Naive B cell (primary cell): ENCODE measurements at regions not wholly inside any gene's neighbourhood (a gene's known extent, or its start where the extent isn't known, plus 50 kb on each side); places are given as distances from the start of the nearest gene placed in this dataset.
A peak's percentile ranks its signal among the peaks of the same experiment; 100 is the strongest.
"Not testable (repeated sequence)": the region's sequence is repeated elsewhere in the genome, so short reads cannot be mapped to it uniquely, and the experiment has no call there.

ENCODE experiments used
- ATAC-seq, 2 donors: fragments of 150-1000 bp; cut with Tn5 transposase; 2 replicates each; pipeline ENCODE4 v1.10.0; 2021; ENCODE audit warnings: low read depth in 2 of 2, mild to moderate bottlenecking in 2 of 2, moderate library complexity in 2 of 2
- DNase-seq: peaks from one replicate; pipeline ENCODE4 v3.0.0; 2022
- H3K27ac Mint-ChIP-seq, 6 donors: one replicate each; pipeline ENCODE4 v1.8.0; 2020 to 2022; ENCODE audit warnings: mild to moderate bottlenecking in 6 of 6, mixed read lengths in 6 of 6, moderate library complexity in 5 of 6, inconsistent platforms in 2 of 6
- H3K27me3 Mint-ChIP-seq, 3 donors: one replicate each; pipeline ENCODE4 v1.8.0; 2021 to 2022; ENCODE audit warnings: mixed read lengths in 3 of 3, mild to moderate bottlenecking in 1 of 3
- H3K36me3 Mint-ChIP-seq, 2 donors: one replicate each; pipeline ENCODE4 v1.8.0; 2020 to 2022; ENCODE audit warnings: mixed read lengths in 2 of 2, inconsistent platforms in 1 of 2, mild to moderate bottlenecking in 1 of 2
- H3K4me1 Mint-ChIP-seq, 3 donors: one replicate each; pipeline ENCODE4 v1.8.0; 2020 to 2022; ENCODE audit warnings: mixed read lengths in 3 of 3, inconsistent platforms in 1 of 3, mild to moderate bottlenecking in 1 of 3, moderate library complexity in 1 of 3
- H3K4me3 Mint-ChIP-seq, 8 donors: one replicate each; pipeline ENCODE4 v1.8.0; 2020 to 2022; ENCODE audit warnings: mild to moderate bottlenecking in 8 of 8, mixed read lengths in 8 of 8, moderate library complexity in 8 of 8, inconsistent platforms in 2 of 8
- H3K9me3 Mint-ChIP-seq, 7 donors: one replicate each; pipeline ENCODE4 v1.8.0; 2020 to 2022; ENCODE audit warnings: mixed read lengths in 7 of 7, mild to moderate bottlenecking in 5 of 7, inconsistent platforms in 2 of 7, moderate library complexity in 1 of 7

DNA sequence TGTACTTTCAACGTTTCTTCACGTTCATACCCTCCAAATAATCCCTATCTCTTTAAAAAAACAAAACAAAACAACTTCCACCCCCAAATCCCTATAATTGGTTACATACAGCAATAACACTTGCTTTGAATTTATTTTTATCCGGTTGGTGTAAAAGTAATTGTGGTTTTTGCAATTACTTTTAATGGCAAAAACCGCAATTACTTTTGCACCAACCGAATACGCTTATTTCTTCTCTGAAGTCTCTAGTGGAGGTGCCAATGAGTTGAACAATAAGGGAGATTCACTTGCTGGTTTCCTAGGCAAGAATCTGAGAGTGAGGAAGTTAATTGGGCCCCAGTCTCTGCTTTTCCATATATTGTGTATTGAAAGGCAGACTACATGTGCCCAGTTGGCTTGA, 133.3 kb downstream of the DACT1 start:
- no peak overlapping the region for H3K27ac Mint-ChIP-seq
- no peak for DNase-seq
- H3K4me1 Mint-ChIP-seq, result no peaks in the 10 kb centered on the region
- no peaks in the 10 kb centered on the region for H3K36me3 Mint-ChIP-seq
- H3K27me3 Mint-ChIP-seq, result peaks cover under 1 to 5% (median 3%) of the 10 kb centered on the region in 3 donors
- H3K9me3 Mint-ChIP-seq, result no peaks in the 10 kb centered on the region
- no peak for ATAC-seq
- no peak overlapping the region for H3K4me3 Mint-ChIP-seq

DNA sequence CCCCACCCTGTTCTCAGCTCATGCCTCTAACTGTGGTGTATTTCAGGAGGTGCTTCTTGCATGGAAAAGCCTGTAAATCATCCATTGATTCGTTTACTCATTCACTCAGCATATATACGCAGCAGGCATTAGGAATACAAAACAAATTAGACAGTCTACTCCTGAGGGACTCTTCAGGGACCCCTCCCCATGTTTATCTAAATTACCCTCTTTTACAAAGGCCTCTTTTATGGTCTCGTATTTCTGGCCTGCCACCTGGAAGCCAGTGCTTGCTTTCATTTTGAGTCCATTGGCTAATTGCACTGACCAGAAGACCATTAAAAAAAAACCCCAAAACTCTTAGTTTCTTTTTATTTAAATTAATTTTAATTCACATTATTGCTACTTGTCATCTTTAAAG, 134.4 kb downstream of the DACT1 start:
- no peak for DNase-seq
- no peak overlapping the region for H3K4me3 Mint-ChIP-seq
- H3K27me3 Mint-ChIP-seq, result peaks cover 3 to 6% (median 5%) of the 10 kb centered on the region in 3 donors
- no peaks in the 10 kb centered on the region for H3K9me3 Mint-ChIP-seq
- no peak overlapping the region for H3K27ac Mint-ChIP-seq
- no peak for ATAC-seq
- no peaks in the 10 kb centered on the region for H3K4me1 Mint-ChIP-seq
- H3K36me3 Mint-ChIP-seq, result no peaks in the 10 kb centered on the region

DNA sequence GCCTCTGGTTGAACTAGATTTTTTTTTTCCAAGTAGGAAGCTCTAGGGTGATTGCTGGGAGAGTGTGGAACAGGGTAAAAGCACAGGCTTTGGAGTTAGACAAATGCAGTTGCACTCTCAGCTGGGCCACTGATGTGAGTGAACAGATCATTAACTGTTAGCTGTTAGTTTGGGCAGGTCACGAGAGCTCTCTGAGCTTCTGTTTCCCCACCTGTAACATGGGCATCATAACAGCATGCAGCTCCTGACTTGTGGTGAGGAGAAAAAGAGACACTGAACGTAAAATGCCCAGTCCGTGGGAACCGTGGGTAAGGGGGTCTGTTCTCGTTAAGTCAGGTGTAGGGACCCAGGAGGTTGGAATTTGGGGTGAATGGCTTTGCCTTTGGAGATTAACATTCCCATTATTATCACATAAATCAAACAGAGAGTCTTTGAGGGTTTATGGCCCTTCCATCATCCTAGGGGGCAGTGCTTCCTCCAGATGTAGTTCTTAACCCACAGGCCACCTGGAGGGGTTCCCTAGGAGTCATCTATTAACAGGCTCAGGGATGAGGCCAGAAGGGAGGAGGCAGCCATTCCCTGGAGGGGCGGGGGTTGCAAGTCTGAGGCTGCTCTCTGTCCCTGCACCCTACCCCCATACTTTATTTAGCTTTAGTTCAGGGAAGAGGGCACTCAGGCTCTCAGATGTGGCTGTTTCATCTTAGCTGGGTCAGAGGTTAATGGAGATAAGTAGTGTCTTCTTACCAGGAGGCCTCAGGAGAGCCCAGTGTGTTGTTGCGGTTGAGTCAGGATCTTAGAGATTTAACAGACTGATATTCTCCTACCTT, 135.2 kb downstream of the DACT1 start:
- no peaks in the 10 kb centered on the region for H3K4me1 Mint-ChIP-seq
- H3K27ac Mint-ChIP-seq, result no peak overlapping the region
- peaks cover 3 to 6% (median 5%) of the 10 kb centered on the region in 3 donors for H3K27me3 Mint-ChIP-seq
- DNase-seq, result no peak
- no peaks in the 10 kb centered on the region for H3K36me3 Mint-ChIP-seq
- ATAC-seq, result no peak
- H3K9me3 Mint-ChIP-seq, result no peaks in the 10 kb centered on the region
- H3K4me3 Mint-ChIP-seq, result no peak overlapping the region

DNA sequence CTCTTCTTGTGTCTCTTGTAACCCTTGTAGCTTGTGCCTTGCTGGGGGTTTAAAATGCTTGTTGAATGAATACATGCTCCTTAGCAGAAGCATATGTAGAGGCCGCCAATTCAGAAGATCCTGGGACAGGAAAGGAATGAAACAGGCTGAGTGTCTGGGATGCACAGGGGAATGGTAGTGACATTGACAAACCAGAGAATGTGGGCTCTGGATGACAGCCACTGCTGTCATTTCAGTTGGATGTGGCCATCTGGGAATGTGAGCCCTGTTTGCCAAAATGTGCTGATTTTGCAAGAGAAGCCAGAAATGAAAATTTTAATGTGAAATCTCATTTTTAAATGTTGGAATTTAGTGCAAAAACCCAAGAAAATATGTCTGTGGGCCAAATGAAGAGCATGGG, 136.8 kb downstream of the DACT1 start:
- ATAC-seq, result no peak
- no peak overlapping the region for H3K4me3 Mint-ChIP-seq
- no peaks in the 10 kb centered on the region for H3K4me1 Mint-ChIP-seq
- no peaks in the 10 kb centered on the region for H3K9me3 Mint-ChIP-seq
- H3K27ac Mint-ChIP-seq, result no peak overlapping the region
- no peak for DNase-seq
- no peaks in the 10 kb centered on the region for H3K36me3 Mint-ChIP-seq
- H3K27me3 Mint-ChIP-seq, result peaks cover 3 to 6% (median 5%) of the 10 kb centered on the region in 3 donors

DNA sequence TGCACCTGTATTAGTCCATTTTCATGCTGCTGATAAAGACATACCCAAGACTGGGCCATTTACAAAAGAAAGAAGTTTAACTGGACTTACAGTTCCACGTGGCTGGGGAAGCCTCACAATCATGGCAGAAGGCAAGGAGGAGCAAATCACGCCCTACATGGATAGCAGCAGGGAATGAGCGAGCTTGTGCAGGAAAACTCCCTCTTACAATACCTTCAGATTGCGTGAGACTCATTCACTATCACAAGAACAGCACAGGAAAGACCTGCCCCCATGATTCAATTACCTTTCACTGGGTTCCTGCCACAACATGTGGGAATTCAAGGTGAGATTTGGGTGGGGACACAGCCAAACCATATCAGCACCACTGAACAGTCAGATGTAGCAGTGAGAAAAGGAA, 137.4 kb downstream of the DACT1 start:
- not testable (repeated sequence) for H3K27me3 Mint-ChIP-seq, H3K4me3 Mint-ChIP-seq, H3K9me3 Mint-ChIP-seq, DNase-seq, H3K27ac Mint-ChIP-seq, H3K4me1 Mint-ChIP-seq, ATAC-seq, H3K36me3 Mint-ChIP-seq

DNA sequence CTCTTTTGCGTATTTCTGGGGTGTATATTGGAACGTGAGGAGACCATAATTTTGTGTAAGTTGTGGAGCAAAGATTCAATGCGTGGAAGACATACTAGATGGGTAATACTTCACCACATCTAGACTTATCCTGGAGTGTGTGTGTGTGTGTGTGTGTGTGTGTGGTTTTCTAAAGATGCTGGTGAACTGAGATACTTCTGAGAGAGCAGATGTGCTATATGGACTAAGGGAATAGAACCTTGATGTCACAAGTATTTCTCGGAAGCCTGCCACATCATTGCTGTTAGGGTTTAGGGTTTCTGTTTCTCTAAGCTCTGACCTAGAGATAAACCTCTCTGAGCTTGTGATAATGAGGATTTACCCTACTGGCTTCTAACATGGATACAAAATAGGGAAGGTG, 138.8 kb downstream of the DACT1 start:
- no peak for DNase-seq
- no peaks in the 10 kb centered on the region for H3K36me3 Mint-ChIP-seq
- no peak for ATAC-seq
- H3K27me3 Mint-ChIP-seq, result peaks cover 3 to 6% (median 5%) of the 10 kb centered on the region in 3 donors
- no peaks in the 10 kb centered on the region for H3K4me1 Mint-ChIP-seq
- no peak overlapping the region for H3K27ac Mint-ChIP-seq
- H3K4me3 Mint-ChIP-seq, result no peak overlapping the region
- no peaks in the 10 kb centered on the region for H3K9me3 Mint-ChIP-seq

DNA sequence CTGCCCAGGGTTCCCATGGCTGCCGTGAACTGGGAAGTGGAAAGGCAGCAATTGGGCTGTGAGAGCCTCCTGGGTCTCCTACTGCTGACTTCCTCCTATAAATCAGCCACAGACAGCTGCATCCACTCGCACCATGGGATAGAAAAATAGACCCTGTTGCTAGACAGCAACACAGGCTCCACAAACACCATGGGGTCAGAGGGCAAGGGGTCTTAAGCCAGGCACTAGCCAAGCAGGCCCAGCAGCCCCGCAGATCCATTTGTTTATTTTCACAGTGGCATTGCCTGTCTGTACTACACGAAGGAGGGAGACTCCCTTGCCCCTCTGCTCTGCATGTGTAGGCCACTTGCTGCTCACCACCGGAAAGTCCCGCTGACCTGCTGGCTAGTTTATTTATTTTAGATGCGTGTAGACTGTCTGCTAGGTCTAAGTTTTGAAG, 139.8 kb downstream of the DACT1 start:
- no peak overlapping the region for H3K4me3 Mint-ChIP-seq
- no peaks in the 10 kb centered on the region for H3K36me3 Mint-ChIP-seq

DNA sequence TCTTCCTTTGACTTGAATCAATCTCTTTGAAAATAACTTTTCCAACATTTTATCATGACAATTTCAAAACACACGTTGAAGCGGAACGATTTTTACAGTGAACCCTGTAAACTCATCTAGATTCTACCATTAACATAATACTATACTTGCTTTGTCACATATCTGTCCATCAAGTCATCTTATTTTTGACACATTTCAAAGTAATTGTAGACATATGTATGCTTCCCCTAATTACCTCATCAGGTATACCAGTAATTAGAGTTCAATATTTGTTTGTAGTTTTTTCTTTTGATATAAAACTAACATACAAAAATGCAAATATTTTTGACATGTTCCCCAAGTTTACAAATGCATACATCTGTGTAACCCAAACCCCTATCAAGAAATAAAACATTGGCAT, 140.4 kb downstream of the DACT1 start:
- Mint-ChIP-seq H3K27ac (peak overlapping the region in 1 of 6 donors; percentile 39), H3K27me3 (peaks cover 3 to 6% (median 5%) of the 10 kb centered on the region in 3 donors), H3K4me1 (no peaks in the 10 kb centered on the region), H3K4me3 (no peak overlapping the region), H3K9me3 (no peaks in the 10 kb centered on the region), H3K36me3 (no peaks in the 10 kb centered on the region)
- no peak for ATAC-seq
- DNase-seq, result no peak

More for the DNA sequence above, 139.8 kb downstream of the DACT1 start:
- Mint-ChIP-seq H3K4me1 (no peaks in the 10 kb centered on the region), H3K9me3 (no peaks in the 10 kb centered on the region), H3K27me3 (peaks cover 3 to 6% (median 5%) of the 10 kb centered on the region in 3 donors), H3K27ac (no peak overlapping the region)
- DNase-seq, result no peak
- ATAC-seq, result no peak

DNA sequence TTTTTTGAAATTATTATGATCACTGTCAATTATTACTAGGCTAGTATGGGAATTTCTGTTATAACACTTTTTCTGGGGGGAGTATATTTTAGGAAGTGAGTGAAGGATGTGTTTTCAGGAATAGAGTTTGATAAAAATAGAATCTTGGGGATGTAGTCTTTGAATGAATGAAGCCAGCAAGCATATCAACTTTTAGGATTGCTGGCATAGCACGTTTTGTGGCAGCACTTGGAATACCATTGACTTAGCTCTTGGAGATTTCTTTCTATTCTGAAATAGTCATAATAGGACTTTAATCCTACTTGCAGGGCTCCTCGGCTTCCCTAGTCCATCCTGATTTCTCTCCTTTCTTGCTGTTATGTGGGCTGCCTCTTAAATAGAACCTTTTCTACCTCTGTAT, 141.6 kb downstream of the DACT1 start:
- ATAC-seq (no peak), DNase-seq (no peak)
- peak overlapping the region in 2 of 6 donors; percentile 0 to 49 for H3K27ac Mint-ChIP-seq
- no peaks in the 10 kb centered on the region for H3K36me3 Mint-ChIP-seq
- H3K4me1 Mint-ChIP-seq, result no peaks in the 10 kb centered on the region
- H3K4me3 Mint-ChIP-seq, result no peak overlapping the region
- no peaks in the 10 kb centered on the region for H3K9me3 Mint-ChIP-seq
- peaks cover 2 to 6% (median 3%) of the 10 kb centered on the region in 3 donors for H3K27me3 Mint-ChIP-seq

DNA sequence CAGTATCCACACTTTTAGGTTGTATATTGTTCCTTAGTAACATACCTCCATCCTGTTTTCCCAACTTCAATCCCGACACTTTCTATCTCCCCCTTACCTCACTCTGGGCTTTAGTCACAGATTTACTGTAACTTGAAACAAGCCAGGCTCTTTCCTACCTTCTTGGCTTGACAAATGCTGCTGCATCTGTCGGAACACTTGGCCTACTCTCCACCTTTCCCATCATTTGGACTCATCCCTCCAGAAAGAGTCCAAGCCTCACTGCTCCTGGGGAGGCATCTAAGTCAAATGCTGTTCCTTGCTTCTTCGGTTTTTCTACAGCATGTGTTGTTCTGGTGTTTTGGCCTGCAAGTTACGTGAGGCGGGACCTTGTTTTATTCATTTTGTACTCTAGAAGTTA, 142.4 kb downstream of the DACT1 start:
- Mint-ChIP-seq H3K36me3 (no peaks in the 10 kb centered on the region), H3K9me3 (no peaks in the 10 kb centered on the region), H3K27ac (no peak overlapping the region), H3K4me1 (no peaks in the 10 kb centered on the region), H3K27me3 (peaks cover 0 to 6% (median 0%) of the 10 kb centered on the region in 3 donors), H3K4me3 (no peak overlapping the region)
- ATAC-seq (no peak), DNase-seq (no peak)

DNA sequence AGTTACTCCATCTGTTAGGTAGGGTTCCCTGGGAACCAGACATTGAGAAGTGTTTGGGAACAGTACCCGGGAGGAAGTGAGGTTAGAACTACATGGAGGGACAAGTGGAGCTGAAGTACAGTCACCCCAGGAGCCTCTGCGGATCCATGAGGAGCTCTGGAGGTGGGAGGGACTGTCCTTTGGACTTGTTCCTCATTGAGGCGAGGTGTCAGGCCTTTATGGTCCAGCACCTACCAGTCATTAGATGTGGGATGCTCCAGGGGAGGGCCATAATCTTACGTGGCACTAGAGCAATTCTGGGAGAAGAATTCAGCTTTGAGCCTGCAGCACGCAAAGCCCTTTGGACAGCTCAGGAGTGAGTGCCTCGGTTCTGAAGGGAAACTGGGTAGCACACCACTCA, 142.8 kb downstream of the DACT1 start:
- no peak overlapping the region for H3K4me3 Mint-ChIP-seq
- H3K27me3 Mint-ChIP-seq, result peaks cover 0 to 6% (median 0%) of the 10 kb centered on the region in 3 donors
- ATAC-seq, result no peak
- no peaks in the 10 kb centered on the region for H3K9me3 Mint-ChIP-seq
- DNase-seq, result no peak
- H3K27ac Mint-ChIP-seq, result no peak overlapping the region
- H3K36me3 Mint-ChIP-seq, result no peaks in the 10 kb centered on the region
- no peaks in the 10 kb centered on the region for H3K4me1 Mint-ChIP-seq

DNA sequence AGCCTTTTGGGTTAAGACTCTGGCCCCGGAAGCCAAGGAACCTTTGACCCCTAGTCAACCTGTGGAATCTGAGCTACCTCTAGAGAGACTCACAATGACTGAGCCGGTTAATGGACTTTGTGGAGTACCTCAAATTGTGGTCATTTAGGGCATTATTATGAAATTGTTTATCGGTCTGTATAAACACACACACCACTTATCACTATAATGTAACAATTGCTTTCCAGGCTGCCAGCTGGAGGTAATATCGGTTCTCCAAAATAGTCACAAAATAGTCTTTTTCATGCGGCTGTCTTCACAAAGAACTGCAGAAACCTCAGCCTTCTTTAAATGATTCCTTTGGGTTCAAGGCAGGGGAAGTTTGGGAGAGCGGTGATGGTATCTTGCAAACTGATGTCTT, 144.2 kb downstream of the DACT1 start:
- ATAC-seq (no peak), DNase-seq (no peak)
- Mint-ChIP-seq H3K27me3 (peaks cover 0 to 4% (median 0%) of the 10 kb centered on the region in 3 donors), H3K27ac (no peak overlapping the region), H3K9me3 (no peaks in the 10 kb centered on the region), H3K4me3 (no peak overlapping the region), H3K36me3 (no peaks in the 10 kb centered on the region), H3K4me1 (no peaks in the 10 kb centered on the region)

DNA sequence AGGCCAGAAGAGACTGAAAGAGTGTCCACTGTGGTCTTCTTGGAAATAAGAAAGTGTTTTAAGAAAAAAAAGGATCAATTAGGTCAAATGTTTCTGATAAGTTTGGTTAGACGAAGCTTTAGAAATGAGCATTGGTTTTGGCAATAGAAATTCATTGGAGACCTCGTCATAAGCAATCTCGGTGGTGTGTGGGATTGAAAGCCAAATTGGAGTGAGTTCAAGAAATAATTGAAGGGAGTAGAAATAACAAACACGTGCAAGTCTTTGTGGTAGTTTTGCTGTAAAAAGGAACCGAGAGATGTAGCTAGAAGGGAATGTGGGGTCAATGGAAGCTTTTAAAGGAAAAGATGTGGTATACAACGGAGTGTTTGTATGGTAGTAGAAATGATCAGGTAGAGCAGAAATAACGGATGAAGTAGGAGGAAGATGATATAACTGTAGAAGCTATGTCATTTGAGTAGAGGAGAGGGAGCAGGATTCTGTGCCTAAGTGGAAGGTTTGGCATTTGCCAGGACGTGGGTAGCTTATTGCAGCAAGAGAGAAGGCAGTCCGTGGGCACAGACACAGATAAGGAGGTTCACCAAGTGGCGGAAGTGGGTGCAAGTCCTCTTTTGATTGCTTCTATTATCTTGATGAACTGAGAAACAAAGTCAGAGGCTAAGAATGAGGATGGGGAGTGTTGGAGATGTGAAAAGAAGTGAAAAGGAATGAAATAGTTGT, 146.2 kb downstream of the DACT1 start:
- no peak for ATAC-seq
- Mint-ChIP-seq H3K9me3 (no peaks in the 10 kb centered on the region), H3K27me3 (peaks cover 0 to 12% (median 0%) of the 10 kb centered on the region in 3 donors), H3K4me3 (no peak overlapping the region), H3K4me1 (no peaks in the 10 kb centered on the region), H3K27ac (no peak overlapping the region), H3K36me3 (no peaks in the 10 kb centered on the region)
- DNase-seq, result no peak

DNA sequence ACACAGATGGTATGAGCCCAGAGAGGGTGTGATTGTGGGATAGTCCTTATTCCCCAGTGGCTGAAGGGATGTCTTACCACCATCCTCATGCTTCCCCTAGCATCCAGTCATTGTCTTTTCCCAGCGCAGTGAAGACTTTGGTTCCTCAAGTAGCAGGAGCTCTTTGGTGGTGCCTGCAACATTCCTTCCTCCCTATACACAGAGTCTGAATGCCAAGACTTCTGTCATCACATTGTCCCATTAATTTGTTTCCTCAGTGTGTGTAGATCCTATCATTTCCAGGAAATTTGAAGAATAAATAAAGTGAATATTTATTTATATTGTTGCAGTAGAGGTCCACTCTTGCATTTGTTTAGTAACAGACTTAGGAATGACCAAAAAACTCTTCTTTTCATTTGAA, 147.2 kb downstream of the DACT1 start:
- Mint-ChIP-seq H3K27me3 (peaks cover 0 to 12% (median 0%) of the 10 kb centered on the region in 3 donors), H3K36me3 (no peaks in the 10 kb centered on the region), H3K9me3 (no peaks in the 10 kb centered on the region), H3K4me3 (no peak overlapping the region), H3K27ac (no peak overlapping the region), H3K4me1 (no peaks in the 10 kb centered on the region)
- ATAC-seq (no peak), DNase-seq (no peak)
